ENCODE measurements at regions not wholly inside any gene's neighbourhood (a gene's known extent, or its start where the extent isn't known, plus 50 kb on each side); places are given as distances from the start of the nearest gene placed in this dataset.
"Not testable (repeated sequence)": the region's sequence is repeated elsewhere in the genome, so short reads cannot be mapped to it uniquely, and the experiment has no call there.

GRCh38 chr15:20338671-20339070 lies 202.9 kb downstream of the GOLGA6L6 start:
- not testable (repeated sequence) for TF ChIP-seq CTCF, POLR2AphosphoS5, POLR2A (IDR thresholded peaks at IDR 0.05)
